Heart left ventricle (tissue), 13 donors: ENCODE measurements at regions not wholly inside any gene's neighbourhood (a gene's known extent, or its start where the extent isn't known, plus 50 kb on each side); places are given as distances from the start of the nearest gene placed in this dataset.

Experiments
- POLR2A ChIP-seq, 2 donors: fragments of 450-650 bp; IDR thresholded peaks; one replicate each; pipeline ENCODE4 v1.6.1; 2017; ENCODE audit warnings: antibody characterized with exemption in 2 of 2, mild to moderate bottlenecking in 2 of 2, moderate library complexity in 2 of 2
- TF ChIP-seq, protein P1 (sequence below), 12 donors: fragments of 200-600 bp; sonication (generic) in 4 of 12; IDR thresholded peaks; one replicate each; pipeline versions ENCODE4 v1.5.0 to v1.8.0; 2018 to 2022; ENCODE audit warnings: antibody characterized with exemption in 12 of 12, mild to moderate bottlenecking in 5 of 12
- donor health status: ischemic (EF 13 %, LVEDD 7.1; RV severe dilation, severe dysfunction).
- donor health status: DM: no; HTN: yes; CAD: no.
- donor health status: DM: no; HTN: no; CAD: no.
- donor health status: ischemic (EF 25% LVEDD 6.9; RV normal size, moderate dysfunction).
- donor health status: ischemic (EF 25% LVEDD 5.7; RV mildly dilated, moderate dysfunction).
- donor health status: ischemic (EF 35%, LVEDD 5.7; RV mildly dilated, moderate dysfunction).
- donor health status: nonischemic (EF 11% LVEDD 7.7; RV severe dilation, severe dysfunction).
- donor health status: DM: yes; HTN: yes; CAD: no.
- donor health status: PGD.
- donor health status: ischemic (EF 29% LVEDD 5.4; RV normal size, mild dysfunction).
- donor health status: nonischemic (EF 23%, LVEDD 6.1; RV moderate dilation, normal function).

- TF ChIP-seq, protein P1, sequence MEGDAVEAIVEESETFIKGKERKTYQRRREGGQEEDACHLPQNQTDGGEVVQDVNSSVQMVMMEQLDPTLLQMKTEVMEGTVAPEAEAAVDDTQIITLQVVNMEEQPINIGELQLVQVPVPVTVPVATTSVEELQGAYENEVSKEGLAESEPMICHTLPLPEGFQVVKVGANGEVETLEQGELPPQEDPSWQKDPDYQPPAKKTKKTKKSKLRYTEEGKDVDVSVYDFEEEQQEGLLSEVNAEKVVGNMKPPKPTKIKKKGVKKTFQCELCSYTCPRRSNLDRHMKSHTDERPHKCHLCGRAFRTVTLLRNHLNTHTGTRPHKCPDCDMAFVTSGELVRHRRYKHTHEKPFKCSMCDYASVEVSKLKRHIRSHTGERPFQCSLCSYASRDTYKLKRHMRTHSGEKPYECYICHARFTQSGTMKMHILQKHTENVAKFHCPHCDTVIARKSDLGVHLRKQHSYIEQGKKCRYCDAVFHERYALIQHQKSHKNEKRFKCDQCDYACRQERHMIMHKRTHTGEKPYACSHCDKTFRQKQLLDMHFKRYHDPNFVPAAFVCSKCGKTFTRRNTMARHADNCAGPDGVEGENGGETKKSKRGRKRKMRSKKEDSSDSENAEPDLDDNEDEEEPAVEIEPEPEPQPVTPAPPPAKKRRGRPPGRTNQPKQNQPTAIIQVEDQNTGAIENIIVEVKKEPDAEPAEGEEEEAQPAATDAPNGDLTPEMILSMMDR (IDR thresholded peaks at IDR 0.05) = no peak
- TF ChIP-seq POLR2A (IDR thresholded peaks at IDR 0.05) = no peak
Measured at GRCh38 chr5:12951846-12952245, 992.6 kb downstream of the DNAH5 start.
